Upper lobe of right lung (tissue), 1 donor: ENCODE measurements at regions not wholly inside any gene's neighbourhood (a gene's known extent, or its start where the extent isn't known, plus 50 kb on each side); places are given as distances from the start of the nearest gene placed in this dataset.

Experiments
- ATAC-seq: fragments of 200-7000 bp; cut with Tn5 transposase; one replicate; pipeline ENCODE4 v1.9.1; 2020; ENCODE audit warnings: mild to moderate bottlenecking, moderate library complexity
- DNase-seq: peaks from one replicate; pipeline ENCODE4 v3.0.0-alpha.2; 2020
- H3K27ac ChIP-seq: fragments of 200-600 bp; one replicate; pipeline ENCODE4 v1.8.0; 2022
- H3K27me3 ChIP-seq: fragments of 200-600 bp; one replicate; pipeline ENCODE4 v1.8.0; 2022; ENCODE audit warnings: mild to moderate bottlenecking
- H3K36me3 ChIP-seq: fragments of 200-600 bp; one replicate; pipeline ENCODE4 v1.8.0; 2022
- H3K4me1 ChIP-seq: fragments of 200-600 bp; one replicate; pipeline ENCODE4 v1.8.0; 2022
- H3K4me3 ChIP-seq: fragments of 200-600 bp; one replicate; pipeline ENCODE4 v1.8.0; 2022; ENCODE audit warnings: mild to moderate bottlenecking
- H3K9me3 ChIP-seq: fragments of 200-600 bp; one replicate; pipeline ENCODE4 v1.8.0; 2022
- CTCF ChIP-seq: fragments of 200-600 bp; IDR thresholded peaks from one replicate; pipeline ENCODE4 v1.8.0; 2022; ENCODE audit warnings: antibody characterized with exemption
- intact Hi-C: fragments of 100-400 bp; cut with DNase I; formaldehyde crosslinking; loops from one replicate; pipeline ENCODE4 v1.11.0; 2022
- donor health status: DM: no; HTN: yes; CAD: no; lungs with severe emphysema.

DNA sequence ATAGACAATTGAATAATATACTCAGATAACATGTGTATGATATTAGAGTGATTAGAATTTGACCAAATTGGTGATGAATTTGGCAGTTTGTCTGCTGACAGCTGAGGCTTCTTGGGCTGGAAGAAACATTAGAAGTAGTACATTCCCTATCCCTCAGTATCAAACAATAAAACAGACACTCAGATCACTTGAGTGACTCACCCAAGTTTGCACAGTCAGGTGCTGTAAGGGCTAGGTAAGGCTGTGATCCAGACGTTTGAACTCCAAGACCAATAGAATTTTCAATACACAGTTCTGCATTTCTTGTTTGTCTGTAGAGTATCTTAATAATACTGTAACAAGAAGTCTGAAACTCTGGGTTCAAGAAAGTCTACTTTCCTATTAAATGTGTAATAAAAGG, 223.5 kb downstream of the POSTN start:
- no peak overlapping the region for H3K4me3 ChIP-seq
- intact Hi-C loops: no loop called here
- ATAC-seq: no peak
- no peaks in the 10 kb centered on the region for H3K36me3 ChIP-seq
- H3K9me3 ChIP-seq: no peaks in the 10 kb centered on the region
- no peak overlapping the region for H3K27ac ChIP-seq
- no peaks in the 10 kb centered on the region for H3K4me1 ChIP-seq
- TF ChIP-seq CTCF: no peak
- DNase-seq: no peak
- H3K27me3 ChIP-seq: no peaks in the 10 kb centered on the region

DNA sequence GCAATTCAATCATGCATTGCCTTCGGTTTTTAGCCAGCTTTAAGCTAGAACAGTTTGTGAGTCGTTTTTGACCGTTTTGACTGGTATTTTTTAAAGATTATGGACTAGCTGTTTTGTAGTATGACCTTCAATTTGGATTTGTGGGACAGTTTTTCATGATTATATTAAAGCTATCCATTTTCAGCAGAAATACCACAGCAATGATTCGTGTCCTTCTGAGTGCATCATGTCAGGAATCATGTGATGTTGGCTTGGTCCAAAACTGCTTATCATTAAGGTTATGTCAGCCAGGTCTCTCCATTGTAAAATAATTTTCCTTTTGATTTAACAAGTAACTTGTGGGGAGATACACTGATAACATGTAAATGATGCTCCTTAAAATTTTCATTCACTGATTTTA, 229.0 kb downstream of the POSTN start:
- ATAC-seq: no peak
- no peak for TF ChIP-seq CTCF
- no peak for DNase-seq
- Histone ChIP-seq H3K4me3 (no peak overlapping the region), H3K27me3 (no peaks in the 10 kb centered on the region), H3K27ac (no peak overlapping the region), H3K36me3 (no peaks in the 10 kb centered on the region), H3K9me3 (no peaks in the 10 kb centered on the region), H3K4me1 (no peaks in the 10 kb centered on the region)
- intact Hi-C loops: no loop called here

GRCh38 chr13:37368501-37368900, 230.1 kb downstream of the POSTN start:
- TF ChIP-seq CTCF: no peak
- Histone ChIP-seq H3K27me3 (no peaks in the 10 kb centered on the region), H3K36me3 (no peaks in the 10 kb centered on the region), H3K9me3 (no peaks in the 10 kb centered on the region), H3K4me1 (no peaks in the 10 kb centered on the region), H3K4me3 (no peak overlapping the region), H3K27ac (no peak overlapping the region)
- intact Hi-C loops: no loop called here
- no peak for DNase-seq
- ATAC-seq: no peak

DNA sequence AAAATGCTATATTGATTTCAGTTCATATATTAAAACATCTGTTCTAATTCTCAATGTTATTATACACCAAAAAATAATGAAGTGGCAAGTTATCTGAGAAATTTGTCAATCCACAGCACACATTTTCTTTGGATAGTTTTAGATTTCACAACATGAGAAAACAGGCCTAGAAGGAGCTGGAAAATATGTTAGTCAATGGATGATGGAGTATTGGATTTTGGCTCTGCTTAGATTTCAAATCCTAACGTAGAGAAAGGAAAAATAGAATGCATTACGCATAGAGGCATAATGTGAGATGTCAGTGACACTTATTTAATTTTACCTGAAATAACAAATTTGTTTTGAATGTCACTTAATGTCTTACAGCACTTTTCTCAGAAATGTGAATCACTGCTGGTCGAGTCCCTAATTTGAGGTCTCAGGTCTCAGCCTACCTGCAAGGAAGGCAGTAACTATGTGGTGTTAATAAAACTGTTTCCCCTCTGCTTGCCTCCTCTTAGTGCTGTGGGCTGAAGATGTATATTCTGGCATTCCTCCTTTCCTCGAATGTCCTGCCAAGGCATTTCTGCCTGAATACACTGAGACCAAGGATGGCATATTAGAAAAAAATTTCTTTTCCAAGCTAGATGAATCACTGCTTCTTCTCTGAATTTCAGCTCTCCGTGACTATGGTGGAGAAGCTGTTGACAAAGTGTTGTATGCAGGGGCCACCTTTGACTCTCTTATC, 232.4 kb downstream of the POSTN start:
- DNase-seq: no peak
- ATAC-seq: no peak
- no peak overlapping the region for H3K27ac ChIP-seq
- H3K36me3 ChIP-seq: no peaks in the 10 kb centered on the region
- intact Hi-C loops: no loop called here
- H3K27me3 ChIP-seq: no peaks in the 10 kb centered on the region
- no peak for TF ChIP-seq CTCF
- no peaks in the 10 kb centered on the region for H3K9me3 ChIP-seq
- no peak overlapping the region for H3K4me3 ChIP-seq
- H3K4me1 ChIP-seq: no peaks in the 10 kb centered on the region

DNA sequence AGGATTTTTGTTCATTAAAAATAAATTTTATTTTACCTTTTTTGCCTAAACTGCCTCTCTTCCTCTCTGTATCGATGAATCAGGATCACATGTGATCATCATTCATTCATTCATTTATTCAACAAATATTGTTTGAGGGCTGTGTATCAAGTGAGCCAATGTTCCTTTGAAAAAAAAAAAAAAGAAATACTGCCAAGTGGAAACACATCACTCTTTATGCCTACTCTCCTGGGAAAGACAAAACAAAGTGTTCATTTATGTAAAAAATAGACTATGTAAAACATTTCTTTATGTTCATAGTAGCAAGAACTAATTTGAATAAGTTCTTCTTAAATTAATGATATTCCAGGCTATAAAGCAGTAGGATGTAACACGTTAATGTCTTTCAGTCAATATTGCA, 233.1 kb downstream of the POSTN start:
- Histone ChIP-seq H3K27ac (no peak overlapping the region), H3K36me3 (no peaks in the 10 kb centered on the region), H3K4me1 (no peaks in the 10 kb centered on the region), H3K27me3 (no peaks in the 10 kb centered on the region), H3K4me3 (no peak overlapping the region), H3K9me3 (no peaks in the 10 kb centered on the region)
- intact Hi-C loops: no loop called here
- no peak for TF ChIP-seq CTCF
- ATAC-seq (no peak), DNase-seq (no peak)

- no peak for ATAC-seq
- H3K27me3 ChIP-seq: no peaks in the 10 kb centered on the region
- no peaks in the 10 kb centered on the region for H3K36me3 ChIP-seq
- no peak overlapping the region for H3K4me3 ChIP-seq
- no peaks in the 10 kb centered on the region for H3K9me3 ChIP-seq
- no peaks in the 10 kb centered on the region for H3K4me1 ChIP-seq
- DNase-seq: no peak
- no peak overlapping the region for H3K27ac ChIP-seq
- no peak for TF ChIP-seq CTCF
- intact Hi-C loops: no loop called here
Measured at GRCh38 chr13:37364956-37365355, 233.6 kb downstream of the POSTN start.
